Right atrium auricular region (tissue), 2 donors: ENCODE measurements at regions not wholly inside any gene's neighbourhood (a gene's known extent, or its start where the extent isn't known, plus 50 kb on each side); places are given as distances from the start of the nearest gene placed in this dataset.
"Not testable (repeated sequence)": the region's sequence is repeated elsewhere in the genome, so short reads cannot be mapped to it uniquely, and the experiment has no call there.

Source experiments
- DNase-seq: peaks from one replicate; pipeline ENCODE4 v3.0.0-alpha.2; 2019; ENCODE audit warnings: low spot score
- H3K27ac ChIP-seq, 2 donors: fragments of 200-600 bp; sonication (generic); 1 replicate in 1 of 2; 2 replicates in 1 of 2; pipeline ENCODE4 v1.5.1; 2016 to 2019
- H3K27me3 ChIP-seq, 2 donors: fragments of 200-600 bp; sonication (generic); one replicate each; pipeline versions ENCODE4 v1.5.1 to v1.6.0; 2017 to 2019
- H3K36me3 ChIP-seq: fragments of 200-600 bp; sonication (generic); one replicate; pipeline ENCODE4 v1.5.1; 2016
- H3K4me1 ChIP-seq, 2 donors: fragments of 200-600 bp; sonication (generic); one replicate each; pipeline versions ENCODE4 v1.5.1 to v1.6.0; 2017 to 2019
- H3K4me3 ChIP-seq, 2 donors: fragments of 200-600 bp; sonication (generic); 1 replicate in 1 of 2; 2 replicates in 1 of 2; pipeline ENCODE4 v1.5.1; 2017 to 2019; ENCODE audit warnings: mild to moderate bottlenecking in 1 of 2, moderate library complexity in 1 of 2
- H3K9me3 ChIP-seq, 2 donors: fragments of 200-600 bp; sonication (generic); one replicate each; pipeline ENCODE4 v1.5.1; 2019
- TF ChIP-seq, protein P1 (sequence below), 2 donors: fragments of 200-600 bp; sonication (generic); IDR thresholded peaks; one replicate each; pipeline ENCODE4 v1.5.1; 2019; ENCODE audit warnings: antibody characterized with exemption in 2 of 2

DNA sequence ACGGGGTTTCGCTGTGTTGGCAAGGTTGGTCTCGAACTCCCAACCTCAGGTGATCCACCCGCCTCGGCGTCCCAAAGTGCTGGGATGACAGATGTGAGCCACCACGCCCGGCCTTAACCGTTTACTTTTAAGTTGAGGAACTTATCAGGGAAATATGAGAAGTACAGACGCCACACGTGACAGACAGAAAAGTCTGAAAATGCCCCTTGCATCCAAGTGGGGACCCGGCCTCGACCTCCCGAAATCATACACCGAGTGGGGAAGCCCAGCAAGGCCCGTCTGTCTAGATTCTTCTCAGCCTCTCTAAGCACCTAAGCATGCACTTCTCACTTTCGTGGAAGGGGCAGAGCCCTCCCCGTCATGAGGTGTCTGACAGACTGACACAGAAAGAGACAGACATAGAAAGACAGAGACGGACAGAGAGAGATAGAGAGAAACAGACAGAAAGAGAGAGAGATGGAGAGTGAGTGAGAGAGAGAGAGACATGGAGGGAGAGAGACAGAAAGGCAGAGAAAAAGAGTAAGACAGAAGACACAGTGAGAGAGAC, 107.3 kb upstream of the ANKRD30BL start:
- Histone ChIP-seq H3K9me3 (no peaks in the 10 kb centered on the region), H3K27me3 (no peaks in the 10 kb centered on the region), H3K4me1 (peaks cover 0 to 14% of the 10 kb centered on the region in 2 donors), H3K36me3 (no peaks in the 10 kb centered on the region), H3K4me3 (no peak overlapping the region), H3K27ac (no peak overlapping the region)
- TF ChIP-seq, protein P1, sequence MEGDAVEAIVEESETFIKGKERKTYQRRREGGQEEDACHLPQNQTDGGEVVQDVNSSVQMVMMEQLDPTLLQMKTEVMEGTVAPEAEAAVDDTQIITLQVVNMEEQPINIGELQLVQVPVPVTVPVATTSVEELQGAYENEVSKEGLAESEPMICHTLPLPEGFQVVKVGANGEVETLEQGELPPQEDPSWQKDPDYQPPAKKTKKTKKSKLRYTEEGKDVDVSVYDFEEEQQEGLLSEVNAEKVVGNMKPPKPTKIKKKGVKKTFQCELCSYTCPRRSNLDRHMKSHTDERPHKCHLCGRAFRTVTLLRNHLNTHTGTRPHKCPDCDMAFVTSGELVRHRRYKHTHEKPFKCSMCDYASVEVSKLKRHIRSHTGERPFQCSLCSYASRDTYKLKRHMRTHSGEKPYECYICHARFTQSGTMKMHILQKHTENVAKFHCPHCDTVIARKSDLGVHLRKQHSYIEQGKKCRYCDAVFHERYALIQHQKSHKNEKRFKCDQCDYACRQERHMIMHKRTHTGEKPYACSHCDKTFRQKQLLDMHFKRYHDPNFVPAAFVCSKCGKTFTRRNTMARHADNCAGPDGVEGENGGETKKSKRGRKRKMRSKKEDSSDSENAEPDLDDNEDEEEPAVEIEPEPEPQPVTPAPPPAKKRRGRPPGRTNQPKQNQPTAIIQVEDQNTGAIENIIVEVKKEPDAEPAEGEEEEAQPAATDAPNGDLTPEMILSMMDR (IDR thresholded peaks at IDR 0.05), result no peak
- peak; percentile 55 for DNase-seq

DNA sequence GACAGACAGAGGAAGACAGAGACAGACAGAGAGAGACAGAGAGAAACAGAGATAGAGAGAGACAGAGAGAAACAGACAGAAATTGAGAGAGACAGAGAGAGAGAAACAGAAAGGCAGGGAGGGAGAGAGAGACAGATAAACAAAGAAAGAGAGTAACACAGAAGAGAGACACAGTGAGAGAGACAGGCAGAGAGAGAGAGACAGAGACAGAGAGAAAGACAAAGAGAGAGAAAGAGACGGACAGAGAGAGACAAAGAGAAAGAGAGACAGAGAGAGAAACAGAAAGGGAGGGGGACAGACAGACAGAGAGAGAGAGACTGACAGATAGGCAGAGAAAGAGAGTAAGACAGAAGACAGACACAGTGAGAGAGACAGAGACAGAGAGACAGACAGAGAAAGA, 108.5 kb upstream of the ANKRD30BL start:
- no peaks in the 10 kb centered on the region for H3K36me3 ChIP-seq
- H3K9me3 ChIP-seq, result no peaks in the 10 kb centered on the region
- TF ChIP-seq, protein P1 (IDR thresholded peaks at IDR 0.05), result no peak
- H3K27ac ChIP-seq, result no peak overlapping the region
- H3K4me1 ChIP-seq, result peaks cover 0 to 14% of the 10 kb centered on the region in 2 donors
- H3K4me3 ChIP-seq, result no peak overlapping the region
- no peak for DNase-seq
- no peaks in the 10 kb centered on the region for H3K27me3 ChIP-seq

DNA sequence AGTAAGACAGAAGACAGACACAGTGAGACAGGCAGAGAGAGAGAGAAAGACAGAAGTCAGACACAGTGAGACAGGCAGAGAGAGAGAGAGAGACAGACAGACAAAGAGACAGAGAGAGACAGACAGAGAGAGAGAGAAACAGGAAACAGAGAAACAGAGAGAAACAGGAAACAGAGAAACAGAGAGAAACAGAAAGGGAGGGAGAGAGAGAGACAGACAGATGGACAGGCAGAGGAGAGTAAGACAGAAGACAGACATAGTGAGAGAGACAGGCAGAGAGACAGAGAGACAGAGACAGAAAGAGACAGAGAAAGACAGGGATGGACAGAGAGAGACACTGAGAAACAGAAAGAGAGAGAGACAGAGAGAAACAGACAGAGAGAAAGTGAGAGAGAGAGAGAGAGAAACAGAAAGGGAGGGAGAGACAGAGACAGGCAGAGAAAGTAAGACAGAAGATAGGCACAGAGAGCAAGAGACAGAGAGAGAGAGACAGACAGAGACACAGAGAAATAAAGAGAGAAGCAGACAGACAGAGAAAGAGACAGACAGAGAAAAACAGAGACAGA, 109.3 kb upstream of the ANKRD30BL start:
- Histone ChIP-seq H3K27ac (no peak overlapping the region), H3K27me3 (no peaks in the 10 kb centered on the region), H3K4me3 (no peak overlapping the region), H3K9me3 (no peaks in the 10 kb centered on the region), H3K36me3 (no peaks in the 10 kb centered on the region), H3K4me1 (peaks cover 0 to 14% of the 10 kb centered on the region in 2 donors)
- TF ChIP-seq, protein P1 (IDR thresholded peaks at IDR 0.05), result no peak
- no peak for DNase-seq

DNA sequence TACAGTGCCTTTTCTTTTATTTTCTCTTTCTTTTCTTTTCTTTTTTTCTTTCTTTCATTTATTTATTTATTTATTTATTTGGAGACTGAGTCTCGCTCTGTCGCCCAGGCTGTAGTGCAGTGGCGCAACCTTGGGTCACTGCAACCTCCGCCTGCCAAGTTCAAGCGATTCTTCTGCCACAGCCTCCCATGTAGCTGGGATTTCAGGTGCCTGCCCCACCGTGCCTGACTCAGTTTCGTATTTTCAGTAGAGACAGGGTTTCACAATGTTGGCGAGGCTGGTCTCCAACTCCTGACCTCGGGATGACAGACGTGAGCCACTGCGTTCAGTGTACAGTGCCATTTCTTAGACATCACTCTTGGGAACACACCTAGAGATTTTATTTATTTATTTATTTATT, 110.0 kb upstream of the ANKRD30BL start:
- peaks cover 0 to 14% of the 10 kb centered on the region in 2 donors for H3K4me1 ChIP-seq
- H3K4me3 ChIP-seq, H3K27ac ChIP-seq, DNase-seq, H3K36me3 ChIP-seq, H3K9me3 ChIP-seq, H3K27me3 ChIP-seq: not testable (repeated sequence)

DNA sequence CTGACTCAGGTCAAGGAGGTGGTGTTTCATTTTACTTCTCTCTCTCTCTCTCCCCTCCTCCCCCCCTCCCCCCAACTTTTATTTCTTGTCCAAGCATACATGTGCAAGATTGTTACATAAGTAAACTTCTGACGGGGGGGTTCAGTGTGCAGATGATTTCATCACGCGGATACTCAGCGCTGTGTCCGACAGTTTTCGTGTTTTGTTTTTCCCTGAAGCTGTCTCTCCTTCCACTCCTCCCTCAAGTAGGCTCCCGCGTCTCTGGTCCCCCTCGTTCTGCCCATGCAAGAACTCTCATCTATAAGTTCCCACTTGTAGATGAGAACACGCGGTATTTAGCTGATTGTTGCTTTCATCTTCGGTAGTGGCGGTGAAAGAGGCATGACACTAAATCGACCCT, 111.0 kb upstream of the ANKRD30BL start:
- Histone ChIP-seq H3K27ac (no peak overlapping the region), H3K36me3 (no peaks in the 10 kb centered on the region), H3K4me3 (no peak overlapping the region), H3K27me3 (no peaks in the 10 kb centered on the region), H3K9me3 (no peaks in the 10 kb centered on the region), H3K4me1 (peaks cover 0 to 7% of the 10 kb centered on the region in 2 donors)
- no peak for DNase-seq
- TF ChIP-seq, protein P1 (IDR thresholded peaks at IDR 0.05), result no peak

DNA sequence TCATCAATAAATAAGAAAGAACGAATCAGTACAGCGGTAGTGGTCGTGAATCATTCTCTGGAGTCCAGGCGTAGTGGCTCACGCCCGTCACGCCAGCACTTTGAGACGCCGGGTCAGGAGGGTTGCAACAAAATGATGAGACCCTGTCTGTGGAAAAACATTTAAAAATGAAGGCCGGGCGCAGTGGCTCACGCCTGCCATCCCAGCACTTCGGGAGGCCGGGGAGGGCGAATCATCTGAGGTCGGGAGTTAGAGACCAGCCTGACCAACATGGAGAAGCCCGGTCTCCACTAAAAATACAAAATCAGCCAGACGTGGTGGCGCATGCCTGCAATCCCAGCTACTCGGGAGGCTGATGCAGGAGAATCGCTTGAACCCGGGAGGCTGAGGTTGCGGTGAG, 111.8 kb upstream of the ANKRD30BL start:
- not testable (repeated sequence) for H3K9me3 ChIP-seq, H3K4me1 ChIP-seq, H3K27ac ChIP-seq, H3K27me3 ChIP-seq, H3K36me3 ChIP-seq, H3K4me3 ChIP-seq
- peak; percentile 13 for DNase-seq

DNA sequence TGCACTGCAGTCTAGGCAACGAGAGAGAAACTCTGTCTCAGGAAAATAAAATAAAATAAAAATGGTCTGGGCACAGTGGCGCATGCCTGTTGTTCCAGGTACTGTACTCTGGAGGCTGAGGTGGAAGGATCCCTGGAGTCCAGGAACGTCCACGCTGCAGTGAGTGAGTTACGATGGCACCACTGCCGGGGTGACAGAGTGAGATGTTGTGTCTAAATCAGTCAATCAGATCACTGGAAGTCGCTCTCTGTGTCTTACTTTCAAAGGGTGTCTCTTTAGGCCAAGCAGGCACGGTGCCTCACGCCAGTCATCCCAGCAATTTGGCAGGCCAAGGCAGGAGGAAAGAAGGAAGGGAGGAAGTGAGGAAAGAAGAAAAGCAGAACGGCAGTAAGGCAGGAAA, 112.2 kb upstream of the ANKRD30BL start:
- Histone ChIP-seq H3K9me3 (no peaks in the 10 kb centered on the region), H3K4me3 (no peak overlapping the region), H3K4me1 (no peaks in the 10 kb centered on the region), H3K27ac (no peak overlapping the region), H3K36me3 (no peaks in the 10 kb centered on the region), H3K27me3 (no peaks in the 10 kb centered on the region)
- TF ChIP-seq, protein P1 (IDR thresholded peaks at IDR 0.05), result no peak
- DNase-seq, result no peak
